H1 (cell line): ENCODE measurements at regions not wholly inside any gene's neighbourhood (a gene's known extent, or its start where the extent isn't known, plus 50 kb on each side); places are given as distances from the start of the nearest gene placed in this dataset.

Experiments
- CREB1 ChIP-seq: IDR thresholded peaks from 2 replicates; pipeline ENCODE4 v1.6.1; 2012; ENCODE audit warnings: inconsistent platforms

DNA sequence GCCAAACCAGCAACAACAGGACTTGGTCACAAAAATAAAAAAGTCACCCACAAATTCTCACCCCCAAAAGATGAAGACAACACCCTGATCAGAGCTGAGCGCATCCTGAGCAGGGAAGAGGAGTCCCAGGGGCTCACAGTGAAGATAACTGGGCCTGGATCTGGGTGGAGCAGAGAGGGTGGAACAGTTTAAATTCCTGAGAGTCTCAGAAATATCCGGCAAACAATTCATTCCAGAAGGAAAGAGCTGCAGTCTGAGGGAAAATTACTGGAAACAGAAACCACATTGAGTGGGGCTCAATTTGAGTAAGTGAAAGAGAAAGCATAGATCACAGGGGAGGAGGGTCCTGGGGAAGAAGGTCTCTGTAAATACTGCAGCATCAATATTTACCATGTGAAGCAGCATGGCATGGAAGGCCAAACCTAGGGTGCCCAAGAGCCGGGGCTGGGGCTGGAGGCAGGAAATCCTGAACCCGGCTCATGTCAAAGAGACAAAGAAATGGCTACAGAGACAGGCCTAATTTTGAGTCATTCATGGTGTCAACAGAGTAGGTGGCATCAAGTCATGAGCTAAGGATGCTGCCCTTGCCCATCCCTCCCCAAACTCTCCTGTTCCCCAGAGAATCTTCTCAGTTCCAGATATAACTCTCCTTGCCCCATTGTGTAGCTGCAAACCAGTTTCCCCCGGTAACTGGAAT is 61.4 kb upstream of the ZBTB7C start (continued):
- TF ChIP-seq CREB1, result no peak
